Upper lobe of left lung (tissue), 6 donors: ENCODE measurements at regions not wholly inside any gene's neighbourhood (a gene's known extent, or its start where the extent isn't known, plus 50 kb on each side); places are given as distances from the start of the nearest gene placed in this dataset.
"Not testable (repeated sequence)": the region's sequence is repeated elsewhere in the genome, so short reads cannot be mapped to it uniquely, and the experiment has no call there.

Source experiments
- ATAC-seq, 2 donors: fragments of 200-7000 bp; cut with Tn5 transposase; one replicate each; pipeline ENCODE4 v1.9.1; 2022; ENCODE audit warnings: mild to moderate bottlenecking in 2 of 2, moderate library complexity in 2 of 2; ENCODE audit not compliant: low FRiP score in 2 of 2
- DNase-seq, 2 donors: peaks; one replicate each; pipeline ENCODE4 v3.0.0-alpha.2; 2019 to 2020
- H3K27ac ChIP-seq, 4 donors: fragments of 200-600 bp; sonication (generic); one replicate each; pipeline ENCODE4 v1.5.1; 2016 to 2019
- H3K27me3 ChIP-seq, 4 donors: fragments of 200-600 bp; sonication (generic); one replicate each; pipeline ENCODE4 v1.5.1; 2017 to 2019
- H3K36me3 ChIP-seq, 4 donors: fragments of 200-600 bp; sonication (generic); one replicate each; pipeline ENCODE4 v1.5.1; 2016 to 2019
- H3K4me1 ChIP-seq, 4 donors: fragments of 200-600 bp; sonication (generic); one replicate each; pipeline ENCODE4 v1.5.1; 2018 to 2019
- H3K4me3 ChIP-seq, 4 donors: fragments of 200-600 bp; sonication (generic); one replicate each; pipeline ENCODE4 v1.5.1; 2017 to 2019; ENCODE audit warnings: mild to moderate bottlenecking in 2 of 4, moderate library complexity in 1 of 4
- H3K9me3 ChIP-seq, 4 donors: fragments of 200-600 bp; sonication (generic); one replicate each; pipeline ENCODE4 v1.5.1; 2018 to 2019
- CTCF ChIP-seq, 6 experiments: fragments of 450-650 bp in 4 of 6; fragments of 200-600 bp in 2 of 6; sonication (generic) in 2 of 6; IDR thresholded peaks; one replicate each; pipeline ENCODE4 v1.5.1; 2016 to 2019; ENCODE audit warnings: antibody characterized with exemption in 6 of 6
- EP300 ChIP-seq, 4 donors: sonication (generic); formaldehyde crosslinking; IDR thresholded peaks; one replicate each; pipeline ENCODE4 v1.5.1; 2017; ENCODE audit warnings: antibody characterized with exemption in 4 of 4, control low read depth in 2 of 4
- POLR2A ChIP-seq, 4 donors: fragments of 450-650 bp; IDR thresholded peaks; one replicate each; pipeline ENCODE4 v1.5.1; 2016 to 2017; ENCODE audit warnings: antibody characterized with exemption in 4 of 4, mild to moderate bottlenecking in 2 of 4
- POLR2AphosphoS5 ChIP-seq, 2 donors: sonication (generic); formaldehyde crosslinking; IDR thresholded peaks; one replicate each; pipeline ENCODE4 v1.5.1; 2017; ENCODE audit warnings: antibody characterized with exemption in 2 of 2
- WGBS, 2 donors: methylation state at CpG; one replicate each; pipeline ENCODE4 v1.1.5; 2017 to 2018; 5-methylcytosine and 5-hydroxymethylcytosine counted together
- donor health status: DM: no; HTN: no; CAD: no; lungs with moderate emphysema.
- donor health status: DM: no; HTN: yes; CAD: no; lungs with severe emphysema.

GRCh38 chr6:141956046-141956761, 176.5 kb upstream of the GJE1 start:
- DNase-seq (no peak), ATAC-seq (no peak)
- no peaks in the 10 kb centered on the region for H3K36me3 ChIP-seq
- H3K4me3 ChIP-seq, result no peak overlapping the region
- TF ChIP-seq EP300 (IDR thresholded peaks at IDR 0.05) (no peak), POLR2A (IDR thresholded peaks at IDR 0.05) (no peak), POLR2AphosphoS5 (IDR thresholded peaks at IDR 0.05) (no peak), CTCF (IDR thresholded peaks at IDR 0.05) (no peak)
- no peaks in the 10 kb centered on the region for H3K4me1 ChIP-seq
- WGBS, 2 donors, result 67 to 71% methylated on average over 3 of the region's 3 CpGs
- peaks cover 0 to 9% (median 0%) of the 10 kb centered on the region in 4 donors for H3K9me3 ChIP-seq
- no peak overlapping the region for H3K27ac ChIP-seq
- H3K27me3 ChIP-seq, result no peaks in the 10 kb centered on the region

GRCh38 chr6:141953072-141953471, 179.7 kb upstream of the GJE1 start:
- H3K4me1 ChIP-seq, result no peaks in the 10 kb centered on the region
- H3K4me3 ChIP-seq, result no peak overlapping the region
- H3K36me3 ChIP-seq, result no peaks in the 10 kb centered on the region
- ATAC-seq, result no peak
- H3K27ac ChIP-seq, result no peak overlapping the region
- no peaks in the 10 kb centered on the region for H3K27me3 ChIP-seq
- H3K9me3 ChIP-seq, result peaks cover 0 to 9% (median 0%) of the 10 kb centered on the region in 4 donors
- DNase-seq, result no peak
- no peak for TF ChIP-seq EP300 (IDR thresholded peaks at IDR 0.05)
- no peak for TF ChIP-seq POLR2A (IDR thresholded peaks at IDR 0.05)
- no peak for TF ChIP-seq POLR2AphosphoS5 (IDR thresholded peaks at IDR 0.05)
- TF ChIP-seq CTCF (IDR thresholded peaks at IDR 0.05), result no peak

- peaks cover 0 to 5% (median 0%) of the 10 kb centered on the region in 4 donors for H3K9me3 ChIP-seq
- no peak overlapping the region for H3K4me3 ChIP-seq
- WGBS, 2 donors, result 21 to 29% methylated on average over 2 of the region's 2 CpGs
- H3K4me1 ChIP-seq, result no peaks in the 10 kb centered on the region
- H3K27me3 ChIP-seq, result no peaks in the 10 kb centered on the region
- TF ChIP-seq CTCF (IDR thresholded peaks at IDR 0.05) (no peak), POLR2A (IDR thresholded peaks at IDR 0.05) (no peak), EP300 (IDR thresholded peaks at IDR 0.05) (no peak), POLR2AphosphoS5 (IDR thresholded peaks at IDR 0.05) (no peak)
- no peak overlapping the region for H3K27ac ChIP-seq
- DNase-seq (no peak), ATAC-seq (no peak)
- H3K36me3 ChIP-seq, result no peaks in the 10 kb centered on the region
Observed at GRCh38 chr6:141946502-141946901, 186.2 kb upstream of the GJE1 start.

GRCh38 chr6:141938664-141939063, 194.1 kb upstream of the GJE1 start:
- no peaks in the 10 kb centered on the region for H3K36me3 ChIP-seq
- whole genome bisulfite sequencing, 2 donors, result 50 to 73% methylated on average over 1 of the region's 1 CpG
- no peaks in the 10 kb centered on the region for H3K9me3 ChIP-seq
- H3K4me1 ChIP-seq, result no peaks in the 10 kb centered on the region
- no peak overlapping the region for H3K4me3 ChIP-seq
- no peaks in the 10 kb centered on the region for H3K27me3 ChIP-seq
- ATAC-seq (no peak), DNase-seq (no peak)
- TF ChIP-seq EP300 (IDR thresholded peaks at IDR 0.05) (no peak), POLR2A (IDR thresholded peaks at IDR 0.05) (no peak), CTCF (IDR thresholded peaks at IDR 0.05) (no peak), POLR2AphosphoS5 (IDR thresholded peaks at IDR 0.05) (no peak)
- H3K27ac ChIP-seq, result no peak overlapping the region

GRCh38 chr6:141932685-141933084, 200.0 kb upstream of the GJE1 start:
- Histone ChIP-seq H3K36me3 (no peaks in the 10 kb centered on the region), H3K27me3 (no peaks in the 10 kb centered on the region), H3K4me1 (no peaks in the 10 kb centered on the region), H3K27ac (no peak overlapping the region), H3K9me3 (no peaks in the 10 kb centered on the region), H3K4me3 (no peak overlapping the region)
- TF ChIP-seq CTCF (IDR thresholded peaks at IDR 0.05), result no peak
- TF ChIP-seq POLR2A (IDR thresholded peaks at IDR 0.05), result no peak
- no peak for TF ChIP-seq POLR2AphosphoS5 (IDR thresholded peaks at IDR 0.05)
- no peak for TF ChIP-seq EP300 (IDR thresholded peaks at IDR 0.05)
- 72 to 81% methylated on average over 3 of the region's 3 CpGs for WGBS, 2 donors
- ATAC-seq (no peak), DNase-seq (no peak)

GRCh38 chr6:141926200-141926900, 206.4 kb upstream of the GJE1 start:
- ATAC-seq, H3K4me1 ChIP-seq, H3K27ac ChIP-seq, DNase-seq, H3K4me3 ChIP-seq, H3K27me3 ChIP-seq, H3K36me3 ChIP-seq, H3K9me3 ChIP-seq: not testable (repeated sequence)
- 67 to 80% methylated on average over 4 to 5 of the region's 7 CpGs for WGBS, 2 donors
